Vagina (tissue), 2 donors: ENCODE measurements at regions not wholly inside any gene's neighbourhood (a gene's known extent, or its start where the extent isn't known, plus 50 kb on each side); places are given as distances from the start of the nearest gene placed in this dataset.
"Not testable (repeated sequence)": the region's sequence is repeated elsewhere in the genome, so short reads cannot be mapped to it uniquely, and the experiment has no call there.

Experiments used
- DNase-seq, 2 donors: peaks; one replicate each; pipeline ENCODE4 v3.0.0-alpha.2; 2017; ENCODE audit errors: extremely low spot score in 2 of 2
- H3K27ac ChIP-seq: fragments of 200-600 bp; sonication (generic); one replicate; pipeline ENCODE4 v1.5.1; 2019
- H3K27me3 ChIP-seq: fragments of 200-600 bp; sonication (generic); one replicate; pipeline ENCODE4 v1.5.1; 2019
- H3K36me3 ChIP-seq, 2 donors: fragments of 200-600 bp; sonication (generic); one replicate each; pipeline ENCODE4 v1.5.1; 2017 to 2019
- H3K4me1 ChIP-seq: fragments of 200-600 bp; sonication (generic); one replicate; pipeline ENCODE4 v1.5.1; 2019
- H3K4me3 ChIP-seq, 2 donors: fragments of 200-600 bp; sonication (generic); 1 replicate in 1 of 2; 2 replicates in 1 of 2; pipeline ENCODE4 v1.5.1; 2016 to 2019
- H3K9me3 ChIP-seq: fragments of 200-600 bp; sonication (generic); one replicate; pipeline ENCODE4 v1.5.1; 2019
- POLR2A ChIP-seq, 2 donors: fragments of 450-650 bp; IDR thresholded peaks; one replicate each; pipeline ENCODE4 v1.6.1; 2017; ENCODE audit warnings: antibody characterized with exemption in 2 of 2, mild to moderate bottlenecking in 2 of 2, moderate library complexity in 2 of 2
- POLR2AphosphoS5 ChIP-seq, 2 donors: sonication (generic); formaldehyde crosslinking; IDR thresholded peaks; one replicate each; pipeline ENCODE4 v1.9.0; 2017; ENCODE audit warnings: antibody characterized with exemption in 2 of 2, mild to moderate bottlenecking in 2 of 2, low read depth in 1 of 2; ENCODE audit not compliant: insufficient read depth in 1 of 2
- intact Hi-C: fragments of 100-400 bp; cut with DNase I; formaldehyde crosslinking; loops from one replicate; pipeline ENCODE4 v1.15.1; 2023
- TF ChIP-seq, protein P1 (sequence below), 3 experiments: fragments of 450-650 bp in 2 of 3; fragments of 200-600 bp in 1 of 3; sonication (generic) in 1 of 3; IDR thresholded peaks; one replicate each; pipeline ENCODE4 v1.5.1; 2017 to 2019; ENCODE audit warnings: antibody characterized with exemption in 3 of 3, mild to moderate bottlenecking in 2 of 3, moderate library complexity in 2 of 3

DNA sequence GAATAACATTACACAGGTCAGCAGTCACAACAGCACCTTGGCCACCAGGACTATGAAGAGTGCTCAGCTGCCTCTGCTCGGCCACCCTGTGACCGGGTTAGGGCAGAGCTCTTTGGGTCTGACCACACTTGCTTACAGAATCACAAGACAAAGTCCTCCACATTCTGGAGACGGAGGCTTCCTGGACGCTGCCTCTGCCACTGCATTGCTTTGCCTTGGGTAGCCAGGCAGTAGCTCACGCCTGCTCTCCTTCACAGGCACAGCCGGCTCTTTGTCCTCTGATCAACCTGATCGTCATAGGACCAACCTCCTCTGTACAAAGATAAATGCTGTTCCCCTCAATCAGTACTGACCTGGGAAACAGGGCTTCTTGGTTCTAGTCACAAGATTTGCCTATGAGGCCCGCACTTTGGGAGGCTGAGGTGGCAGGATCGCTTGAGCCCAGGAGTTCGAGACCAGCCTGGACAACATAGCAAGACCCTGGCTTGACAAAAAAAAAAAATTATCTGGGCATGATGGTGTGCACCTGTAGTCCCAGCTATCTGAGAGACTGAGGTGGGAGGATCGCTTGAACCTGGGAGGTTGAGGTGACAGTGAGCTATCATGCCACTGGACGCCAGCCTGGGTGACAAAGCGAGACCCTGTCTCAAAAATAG is 128.4 kb upstream of the IER5L start:
- Histone ChIP-seq H3K4me1 (no peaks in the 10 kb centered on the region), H3K9me3 (no peaks in the 10 kb centered on the region), H3K27ac (no peak overlapping the region), H3K36me3 (no peaks in the 10 kb centered on the region), H3K27me3 (no peaks in the 10 kb centered on the region), H3K4me3 (no peak overlapping the region)
- TF ChIP-seq POLR2AphosphoS5 (IDR thresholded peaks at IDR 0.05; ENCODE audit: insufficient read depth in 1 of 2, low read depth in 1 of 2) (no peak), POLR2A (IDR thresholded peaks at IDR 0.05) (no peak)
- TF ChIP-seq, protein P1, sequence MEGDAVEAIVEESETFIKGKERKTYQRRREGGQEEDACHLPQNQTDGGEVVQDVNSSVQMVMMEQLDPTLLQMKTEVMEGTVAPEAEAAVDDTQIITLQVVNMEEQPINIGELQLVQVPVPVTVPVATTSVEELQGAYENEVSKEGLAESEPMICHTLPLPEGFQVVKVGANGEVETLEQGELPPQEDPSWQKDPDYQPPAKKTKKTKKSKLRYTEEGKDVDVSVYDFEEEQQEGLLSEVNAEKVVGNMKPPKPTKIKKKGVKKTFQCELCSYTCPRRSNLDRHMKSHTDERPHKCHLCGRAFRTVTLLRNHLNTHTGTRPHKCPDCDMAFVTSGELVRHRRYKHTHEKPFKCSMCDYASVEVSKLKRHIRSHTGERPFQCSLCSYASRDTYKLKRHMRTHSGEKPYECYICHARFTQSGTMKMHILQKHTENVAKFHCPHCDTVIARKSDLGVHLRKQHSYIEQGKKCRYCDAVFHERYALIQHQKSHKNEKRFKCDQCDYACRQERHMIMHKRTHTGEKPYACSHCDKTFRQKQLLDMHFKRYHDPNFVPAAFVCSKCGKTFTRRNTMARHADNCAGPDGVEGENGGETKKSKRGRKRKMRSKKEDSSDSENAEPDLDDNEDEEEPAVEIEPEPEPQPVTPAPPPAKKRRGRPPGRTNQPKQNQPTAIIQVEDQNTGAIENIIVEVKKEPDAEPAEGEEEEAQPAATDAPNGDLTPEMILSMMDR (IDR thresholded peaks at IDR 0.05) = no peak
- no peak for DNase-seq
- intact Hi-C loops = no loop called here

GRCh38 chr9:129305246-129305645 is 127.2 kb upstream of the IER5L start:
- no peaks in the 10 kb centered on the region for H3K36me3 ChIP-seq
- no peaks in the 10 kb centered on the region for H3K9me3 ChIP-seq
- no peak for DNase-seq

DNA sequence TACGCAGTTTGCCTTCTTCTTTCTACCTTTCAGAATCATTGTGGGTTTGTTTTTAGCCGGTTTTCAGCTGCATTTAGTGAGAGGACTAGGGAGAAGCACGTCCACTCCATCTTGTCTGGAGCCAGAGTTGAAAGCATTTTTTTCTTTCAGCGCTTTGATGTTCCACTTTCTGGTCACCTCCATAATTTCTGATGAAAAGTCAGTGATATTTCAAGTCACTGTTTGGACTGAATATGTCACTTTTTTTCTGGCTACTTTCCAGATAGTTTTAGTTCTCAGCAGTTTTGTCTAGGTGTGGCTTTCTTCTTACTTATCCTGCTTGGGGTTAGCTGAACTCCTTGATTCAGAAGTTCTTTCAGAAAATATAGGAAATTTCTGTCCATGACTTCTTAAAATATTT is 123.9 kb upstream of the IER5L start:
- intact Hi-C loops = no loop called here
- Histone ChIP-seq H3K36me3 (no peaks in the 10 kb centered on the region), H3K4me3 (no peak overlapping the region), H3K27ac (no peak overlapping the region), H3K9me3 (no peaks in the 10 kb centered on the region), H3K27me3 (no peaks in the 10 kb centered on the region), H3K4me1 (no peaks in the 10 kb centered on the region)
- DNase-seq = no peak
- TF ChIP-seq POLR2A (IDR thresholded peaks at IDR 0.05) = no peak

More at GRCh38 chr9:129305246-129305645, 127.2 kb upstream of the IER5L start:
- no peak for TF ChIP-seq POLR2A (IDR thresholded peaks at IDR 0.05)
- TF ChIP-seq, protein P1 (IDR thresholded peaks at IDR 0.05) = no peak
- no peak for TF ChIP-seq POLR2AphosphoS5 (IDR thresholded peaks at IDR 0.05; ENCODE audit: insufficient read depth in 1 of 2, low read depth in 1 of 2)
- no peak overlapping the region for H3K27ac ChIP-seq
- H3K27me3 ChIP-seq = no peaks in the 10 kb centered on the region
- no peaks in the 10 kb centered on the region for H3K4me1 ChIP-seq
- no peak overlapping the region for H3K4me3 ChIP-seq
- intact Hi-C loops = no loop called here

GRCh38 chr9:129296195-129296594 is 118.1 kb upstream of the IER5L start:
- H3K9me3 ChIP-seq, H3K36me3 ChIP-seq, H3K4me1 ChIP-seq, H3K27me3 ChIP-seq, H3K4me3 ChIP-seq, H3K27ac ChIP-seq, intact Hi-C loops, DNase-seq: not testable (repeated sequence)

- no peaks in the 10 kb centered on the region for H3K9me3 ChIP-seq
- no peak overlapping the region for H3K4me3 ChIP-seq
- TF ChIP-seq, protein P1 (IDR thresholded peaks at IDR 0.05) = no peak
- TF ChIP-seq POLR2AphosphoS5 (IDR thresholded peaks at IDR 0.05; ENCODE audit: insufficient read depth in 1 of 2, low read depth in 1 of 2) = no peak
- TF ChIP-seq POLR2A (IDR thresholded peaks at IDR 0.05) = no peak
- H3K4me1 ChIP-seq = no peaks in the 10 kb centered on the region
- H3K36me3 ChIP-seq = no peaks in the 10 kb centered on the region
- DNase-seq = no peak
- intact Hi-C loops = no loop called here
- H3K27me3 ChIP-seq = no peaks in the 10 kb centered on the region
- no peak overlapping the region for H3K27ac ChIP-seq
Observed at GRCh38 chr9:129291041-129291501, 113.0 kb upstream of the IER5L start.

DNA sequence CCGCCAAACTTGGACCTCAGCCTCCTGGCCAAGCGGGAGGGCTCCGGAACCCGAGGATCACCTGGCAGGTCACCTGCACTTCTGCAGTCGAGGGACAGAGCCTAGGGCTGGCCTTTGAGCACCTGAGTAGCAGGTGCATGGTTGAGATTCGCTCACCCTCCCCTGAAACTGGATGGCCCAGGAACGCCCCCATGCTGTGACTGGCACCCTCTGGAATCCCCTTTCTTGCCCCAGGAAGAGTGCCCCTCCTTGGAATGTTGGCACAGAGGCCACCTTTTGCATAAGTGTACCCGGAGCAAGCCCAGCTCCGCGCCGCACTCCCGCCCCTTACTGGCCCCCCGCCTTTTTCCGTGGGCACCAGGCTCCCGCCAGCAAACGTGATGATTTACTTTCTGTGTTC is 112.5 kb upstream of the IER5L start:
- H3K36me3 ChIP-seq = no peaks in the 10 kb centered on the region
- no peak for DNase-seq
- no peaks in the 10 kb centered on the region for H3K4me1 ChIP-seq
- intact Hi-C loops = no loop called here
- no peaks in the 10 kb centered on the region for H3K27me3 ChIP-seq
- H3K4me3 ChIP-seq = no peak overlapping the region
- no peak overlapping the region for H3K27ac ChIP-seq
- H3K9me3 ChIP-seq = no peaks in the 10 kb centered on the region
- TF ChIP-seq POLR2A (IDR thresholded peaks at IDR 0.05) (no peak), POLR2AphosphoS5 (IDR thresholded peaks at IDR 0.05; ENCODE audit: insufficient read depth in 1 of 2, low read depth in 1 of 2) (no peak)
- TF ChIP-seq, protein P1 (IDR thresholded peaks at IDR 0.05) = no peak
